NT2/D1 (cell line): ENCODE measurements at regions not wholly inside any gene's neighbourhood (a gene's known extent, or its start where the extent isn't known, plus 50 kb on each side); places are given as distances from the start of the nearest gene placed in this dataset.
"Not testable (repeated sequence)": the region's sequence is repeated elsewhere in the genome, so short reads cannot be mapped to it uniquely, and the experiment has no call there.

Experiments used
- DNase-seq: peaks from one replicate; pipeline ENCODE4 v3.0.0-alpha.2; 2011; ENCODE audit warnings: low read depth, low spot score
- H3K27me3 ChIP-seq: 2 replicates; pipeline ENCODE4 v1.6.0; 2011; ENCODE audit warnings: mild to moderate bottlenecking; ENCODE audit not compliant: insufficient read length, insufficient read depth
- H3K36me3 ChIP-seq: 2 replicates; pipeline ENCODE4 v1.6.1; 2011; ENCODE audit warnings: mild to moderate bottlenecking, low read length, mixed read lengths; ENCODE audit not compliant: insufficient read depth, insufficient read length
- H3K4me1 ChIP-seq: 2 replicates; pipeline ENCODE4 v1.5.1; 2011; ENCODE audit not compliant: insufficient read depth, insufficient read length
- H3K4me3 ChIP-seq: 2 replicates; pipeline ENCODE4 v1.5.1; 2011; ENCODE audit warnings: low read depth; ENCODE audit not compliant: insufficient read length
- H3K9ac ChIP-seq: 2 replicates; pipeline ENCODE4 v1.6.0; 2011; ENCODE audit warnings: low read depth; ENCODE audit not compliant: insufficient read length
- H3K9me3 ChIP-seq: 2 replicates; pipeline ENCODE4 v1.5.1; 2011; ENCODE audit warnings: mild to moderate bottlenecking, low read length; ENCODE audit not compliant: insufficient read depth
- SUZ12 ChIP-seq: IDR thresholded peaks from 2 replicates; pipeline ENCODE4 v1.6.1; 2011; ENCODE audit not compliant: insufficient read length, insufficient read depth; ENCODE audit errors: extremely low read depth
- YY1 ChIP-seq: IDR thresholded peaks from 2 replicates; pipeline ENCODE4 v1.6.1; 2011; ENCODE audit not compliant: insufficient read length, insufficient read depth
- ZNF274 ChIP-seq: IDR thresholded peaks from 2 replicates; pipeline ENCODE4 v1.6.1; 2011; ENCODE audit warnings: mild to moderate bottlenecking, low read depth, low read length

DNA sequence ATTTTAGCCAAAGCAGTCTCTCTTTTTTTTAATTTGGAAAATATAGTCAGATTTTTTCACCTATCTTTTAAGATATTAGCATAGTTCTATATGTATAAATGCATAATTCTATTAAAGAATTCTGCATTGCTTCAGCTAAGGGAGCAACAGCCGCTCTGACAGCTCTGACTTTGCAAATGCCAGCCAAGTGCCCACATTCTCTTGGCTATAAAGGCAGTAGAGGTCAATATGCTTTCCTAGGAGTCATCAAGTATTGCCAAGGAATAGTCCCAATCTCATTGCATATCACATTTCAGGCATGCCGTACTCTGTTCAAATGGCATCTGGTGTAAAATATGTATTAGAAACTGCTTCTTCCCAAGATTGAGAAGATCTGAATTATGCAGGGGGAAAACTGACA, 161.4 kb downstream of the RPLP1 start:
- Histone ChIP-seq H3K36me3 (no peaks in the 10 kb centered on the region), H3K9me3 (no peaks in the 10 kb centered on the region), H3K27me3 (no peaks in the 10 kb centered on the region), H3K9ac (no peak overlapping the region), H3K4me3 (no peak overlapping the region), H3K4me1 (peaks cover 5% of the 10 kb centered on the region)
- TF ChIP-seq SUZ12 = no peak
- no peak for TF ChIP-seq ZNF274
- TF ChIP-seq YY1 = no peak
- DNase-seq = no peak

GRCh38 chr15:69615736-69616135, 163.1 kb downstream of the RPLP1 start:
- Histone ChIP-seq H3K4me3 (no peak overlapping the region), H3K27me3 (no peaks in the 10 kb centered on the region), H3K9me3 (no peaks in the 10 kb centered on the region), H3K36me3 (no peaks in the 10 kb centered on the region), H3K9ac (no peak overlapping the region), H3K4me1 (peaks cover 5% of the 10 kb centered on the region)
- no peak for DNase-seq
- no peak for TF ChIP-seq ZNF274
- no peak for TF ChIP-seq YY1
- TF ChIP-seq SUZ12 = no peak

GRCh38 chr15:69616558-69616957, 163.9 kb downstream of the RPLP1 start:
- no peak for TF ChIP-seq SUZ12
- no peak for TF ChIP-seq ZNF274
- TF ChIP-seq YY1 = no peak
- DNase-seq = no peak
- Histone ChIP-seq H3K27me3 (no peaks in the 10 kb centered on the region), H3K4me1 (peaks cover 5% of the 10 kb centered on the region), H3K36me3 (no peaks in the 10 kb centered on the region), H3K9ac (no peak overlapping the region), H3K4me3 (no peak overlapping the region), H3K9me3 (no peaks in the 10 kb centered on the region)

- H3K4me1 ChIP-seq, DNase-seq, H3K36me3 ChIP-seq, H3K27me3 ChIP-seq, H3K9me3 ChIP-seq, H3K9ac ChIP-seq, H3K4me3 ChIP-seq: not testable (repeated sequence)
Observed at GRCh38 chr15:69617144-69617543, 164.5 kb downstream of the RPLP1 start.

- no peak overlapping the region for H3K9ac ChIP-seq
- TF ChIP-seq SUZ12 (no peak), YY1 (no peak), ZNF274 (no peak)
- H3K36me3 ChIP-seq = no peaks in the 10 kb centered on the region
- H3K27me3 ChIP-seq = no peaks in the 10 kb centered on the region
- peaks cover 4% of the 10 kb centered on the region; the same call in 1 of the 2 replicates for H3K9me3 ChIP-seq
- H3K4me3 ChIP-seq = no peak overlapping the region
- no peaks in the 10 kb centered on the region for H3K4me1 ChIP-seq
- DNase-seq = no peak
Observed at GRCh38 chr15:69623392-69624154, 171.0 kb downstream of the RPLP1 start.

DNA sequence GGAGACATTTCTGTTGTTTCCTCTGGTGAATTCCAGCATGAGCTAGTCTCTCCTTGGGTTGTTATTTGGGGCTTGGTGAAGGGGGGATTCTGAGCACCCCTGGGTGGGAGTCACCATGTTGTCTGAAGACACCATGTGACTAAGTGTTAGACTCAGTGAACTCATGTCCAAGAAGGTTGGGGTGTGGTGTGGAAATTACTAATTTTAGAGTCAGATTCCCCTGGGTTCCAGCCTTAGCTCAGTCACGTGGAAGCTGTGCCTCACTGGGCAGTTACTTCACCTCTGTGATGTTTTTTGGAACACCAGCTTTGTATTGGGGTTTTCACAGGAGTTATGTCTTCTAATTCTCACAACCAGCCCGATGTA, 171.5 kb downstream of the RPLP1 start:
- no peaks in the 10 kb centered on the region for H3K4me1 ChIP-seq
- no peaks in the 10 kb centered on the region for H3K36me3 ChIP-seq
- H3K27me3 ChIP-seq = no peaks in the 10 kb centered on the region
- peaks cover 4% of the 10 kb centered on the region; the same call in 1 of the 2 replicates for H3K9me3 ChIP-seq
- TF ChIP-seq YY1 (no peak), ZNF274 (no peak), SUZ12 (no peak)
- no peak for DNase-seq
- no peak overlapping the region for H3K4me3 ChIP-seq
- no peak overlapping the region for H3K9ac ChIP-seq

GRCh38 chr15:69624816-69625215, 172.2 kb downstream of the RPLP1 start:
- Histone ChIP-seq H3K4me1 (no peaks in the 10 kb centered on the region), H3K9ac (no peak overlapping the region), H3K9me3 (peaks cover 4% of the 10 kb centered on the region; the same call in 1 of the 2 replicates), H3K36me3 (no peaks in the 10 kb centered on the region), H3K27me3 (no peaks in the 10 kb centered on the region), H3K4me3 (no peak overlapping the region)
- DNase-seq = no peak
- no peak for TF ChIP-seq SUZ12
- no peak for TF ChIP-seq ZNF274
- TF ChIP-seq YY1 = no peak

DNA sequence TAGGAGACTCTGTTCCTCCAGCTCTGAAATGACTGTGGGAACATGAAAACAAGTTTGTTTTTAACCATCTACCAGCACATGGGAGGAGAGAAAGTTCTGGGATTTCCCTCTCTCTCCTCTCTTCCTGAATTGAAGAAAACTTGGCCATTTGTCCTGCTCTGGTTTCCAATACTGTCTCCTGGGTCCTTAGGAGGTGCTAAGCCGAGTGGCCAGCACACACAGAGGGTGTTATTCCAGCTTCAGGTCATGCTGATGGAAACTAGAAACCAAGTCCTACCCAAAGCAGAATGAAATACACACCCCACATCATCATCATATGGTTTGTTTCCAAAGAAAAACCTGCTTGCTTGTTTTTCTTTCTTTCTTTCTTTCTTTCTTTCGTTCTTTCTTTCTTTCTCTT, 172.7 kb downstream of the RPLP1 start:
- no peaks in the 10 kb centered on the region for H3K4me1 ChIP-seq

More for the DNA sequence above, 172.7 kb downstream of the RPLP1 start:
- Histone ChIP-seq H3K36me3 (no peaks in the 10 kb centered on the region), H3K27me3 (no peaks in the 10 kb centered on the region), H3K9ac (no peak overlapping the region), H3K9me3 (peaks cover 4% of the 10 kb centered on the region; the same call in 1 of the 2 replicates), H3K4me3 (no peak overlapping the region)
- TF ChIP-seq SUZ12 = no peak
- TF ChIP-seq YY1 = no peak
- TF ChIP-seq ZNF274 = no peak
- no peak for DNase-seq
